OCI-LY7 (cell line): ENCODE measurements at regions not wholly inside any gene's neighbourhood (a gene's known extent, or its start where the extent isn't known, plus 50 kb on each side); places are given as distances from the start of the nearest gene placed in this dataset.

Experiments
- CTCF ChIP-seq: fragments of 200-600 bp; sonication (generic); conservative IDR thresholded peaks from 2 replicates; pipeline ENCODE4 v1.5.1; 2014; ENCODE audit warnings: mild to moderate bottlenecking, antibody characterized with exemption, low read length, moderate library complexity, mixed read lengths
- EZH2phosphoT487 ChIP-seq: fragments of 200-600 bp; sonication (generic); IDR thresholded peaks from 2 replicates; pipeline ENCODE4 v1.6.1; 2018; ENCODE audit warnings: low read depth, borderline replicate concordance, mild to moderate bottlenecking, mixed run types, antibody characterized with exemption, low read length, moderate library complexity, mixed read lengths

- TF ChIP-seq CTCF = no peak
- TF ChIP-seq EZH2phosphoT487 = no peak
These were observed 104.6 kb upstream of the IRX1 start for GRCh38 chr5:3490957-3491507.
